Uterus (tissue), 2 donors: ENCODE measurements at regions not wholly inside any gene's neighbourhood (a gene's known extent, or its start where the extent isn't known, plus 50 kb on each side); places are given as distances from the start of the nearest gene placed in this dataset.

Experiments used
- CTCF ChIP-seq, 4 experiments: fragments of 200-600 bp in 2 of 4; fragments of 450-650 bp in 2 of 4; sonication (generic) in 2 of 4; IDR thresholded peaks; one replicate each; pipeline ENCODE4 v1.5.1; 2016 to 2019; ENCODE audit warnings: antibody characterized with exemption in 4 of 4, mild to moderate bottlenecking in 2 of 4, moderate library complexity in 1 of 4
- POLR2A ChIP-seq, 2 donors: fragments of 450-650 bp; IDR thresholded peaks; one replicate each; pipeline ENCODE4 v1.6.1; 2016; ENCODE audit warnings: antibody characterized with exemption in 2 of 2, mild to moderate bottlenecking in 1 of 2, moderate library complexity in 1 of 2

- TF ChIP-seq CTCF (IDR thresholded peaks at IDR 0.05), result no peak
- TF ChIP-seq POLR2A (IDR thresholded peaks at IDR 0.05), result no peak
These were observed 164.9 kb upstream of the AGA start for GRCh38 chr4:177607111-177607573.
